T-helper 17 cell (primary cell): ENCODE measurements at regions not wholly inside any gene's neighbourhood (a gene's known extent, or its start where the extent isn't known, plus 50 kb on each side); places are given as distances from the start of the nearest gene placed in this dataset.

Source experiments
- ATAC-seq: fragments of 150-1000 bp; cut with Tn5 transposase; 2 replicates; pipeline ENCODE4 v1.10.0; 2021; ENCODE audit warnings: mild to moderate bottlenecking, moderate library complexity
- DNase-seq, 3 donors: peaks; one replicate each; pipeline versions ENCODE4 v3.0.0 to v3.0.0-alpha.2; 2020 to 2021
- H3K9me3 ChIP-seq: one replicate; pipeline ENCODE4 v1.7.0; 2013; ENCODE audit warnings: low read length, mild to moderate bottlenecking; ENCODE audit not compliant: control insufficient read depth, poor library complexity, severe bottlenecking
- H3K27ac Mint-ChIP-seq: one replicate; pipeline ENCODE4 v1.8.0; 2022; ENCODE audit warnings: mild to moderate bottlenecking, moderate library complexity, mixed read lengths
- H3K27me3 Mint-ChIP-seq: one replicate; pipeline ENCODE4 v1.8.0; 2022; ENCODE audit warnings: mixed read lengths
- H3K36me3 Mint-ChIP-seq: one replicate; pipeline ENCODE4 v1.8.0; 2022; ENCODE audit warnings: low read depth, mixed read lengths
- H3K4me1 Mint-ChIP-seq: one replicate; pipeline ENCODE4 v1.8.0; 2022; ENCODE audit warnings: mild to moderate bottlenecking, mixed read lengths
- H3K4me3 Mint-ChIP-seq: one replicate; pipeline ENCODE4 v1.8.0; 2022; ENCODE audit warnings: mild to moderate bottlenecking, moderate library complexity, mixed read lengths

DNA sequence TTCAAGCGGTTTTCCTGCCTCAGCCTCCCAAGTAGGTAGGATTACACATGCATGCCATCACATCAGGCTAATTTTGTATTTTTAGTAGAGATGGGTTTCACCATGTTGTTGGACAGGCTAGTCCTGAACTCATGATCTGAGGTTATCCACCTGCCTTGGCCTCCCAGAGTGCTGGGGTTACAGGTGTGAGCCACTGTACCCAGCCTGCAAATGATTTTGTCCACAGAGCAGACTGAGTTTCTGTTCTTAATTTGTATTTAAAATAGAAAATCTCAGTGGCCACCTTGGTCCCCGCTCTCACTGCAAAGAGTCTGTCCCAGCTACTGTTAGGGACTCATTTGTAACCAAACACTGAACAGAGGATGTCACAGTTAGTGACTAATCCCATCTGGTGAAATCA, 415.7 kb upstream of the RBFOX1 start:
- H3K27me3 Mint-ChIP-seq, result no peaks in the 10 kb centered on the region
- no peak for DNase-seq

GRCh38 chr16:6913566-6913965, 419.1 kb upstream of the RBFOX1 start:
- H3K27me3 Mint-ChIP-seq, result no peaks in the 10 kb centered on the region
- DNase-seq (no peak), ATAC-seq (no peak)
- H3K27ac Mint-ChIP-seq, result no peak overlapping the region
- H3K4me3 Mint-ChIP-seq, result no peak overlapping the region
- no peaks in the 10 kb centered on the region for H3K9me3 ChIP-seq
- no peaks in the 10 kb centered on the region for H3K36me3 Mint-ChIP-seq
- H3K4me1 Mint-ChIP-seq, result no peaks in the 10 kb centered on the region

More for the DNA sequence above, 415.7 kb upstream of the RBFOX1 start:
- H3K9me3 ChIP-seq, result no peaks in the 10 kb centered on the region
- Mint-ChIP-seq H3K27ac (no peak overlapping the region), H3K4me1 (no peaks in the 10 kb centered on the region), H3K36me3 (no peaks in the 10 kb centered on the region), H3K4me3 (no peak overlapping the region)
- no peak for ATAC-seq

DNA sequence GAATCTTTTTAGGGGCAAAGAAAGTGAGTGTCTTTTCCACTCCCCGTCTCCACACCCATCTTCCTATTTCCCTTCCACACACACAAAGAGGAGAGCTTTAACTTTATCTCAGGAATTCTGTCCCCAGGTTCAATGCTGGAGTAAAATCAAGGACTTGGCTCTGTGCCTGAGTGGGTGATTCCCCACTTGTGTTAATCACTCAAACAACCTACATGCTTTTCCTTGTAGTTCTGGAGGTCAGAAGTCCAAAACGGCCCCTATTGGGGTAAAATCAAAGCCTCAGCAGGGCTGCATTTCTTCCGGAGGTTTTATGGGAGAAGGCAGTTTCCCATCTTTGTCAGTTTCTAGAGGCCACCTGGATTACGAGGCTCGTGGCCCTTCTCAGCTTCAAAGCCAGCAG, 422.3 kb upstream of the RBFOX1 start:
- DNase-seq (no peak), ATAC-seq (no peak)
- no peak overlapping the region for H3K27ac Mint-ChIP-seq
- H3K9me3 ChIP-seq, result no peaks in the 10 kb centered on the region
- no peaks in the 10 kb centered on the region for H3K27me3 Mint-ChIP-seq
- H3K4me3 Mint-ChIP-seq, result no peak overlapping the region
- H3K4me1 Mint-ChIP-seq, result no peaks in the 10 kb centered on the region
- no peaks in the 10 kb centered on the region for H3K36me3 Mint-ChIP-seq

DNA sequence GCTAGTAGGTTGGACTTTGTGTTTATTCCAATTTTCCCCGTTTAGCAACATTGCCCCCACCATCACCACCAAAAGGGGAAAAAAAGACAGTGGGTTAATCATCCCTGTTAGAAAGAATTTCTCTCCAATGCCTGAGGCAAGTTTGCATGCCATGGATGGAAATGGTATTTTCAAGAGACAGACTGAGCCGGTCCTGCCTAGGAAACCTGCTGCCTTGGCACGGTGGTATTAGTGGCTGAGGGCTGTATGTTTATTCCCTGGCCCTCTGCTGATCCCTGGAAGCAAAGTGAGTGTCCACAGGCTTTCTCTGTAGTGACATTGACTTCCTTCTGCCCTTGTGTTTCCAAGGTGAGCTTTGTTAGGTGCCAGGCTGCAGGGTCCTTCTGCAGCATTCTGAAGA, 427.0 kb upstream of the RBFOX1 start:
- no peak for DNase-seq
- Mint-ChIP-seq H3K4me1 (no peaks in the 10 kb centered on the region), H3K27ac (no peak overlapping the region), H3K36me3 (no peaks in the 10 kb centered on the region), H3K27me3 (no peaks in the 10 kb centered on the region), H3K4me3 (no peak overlapping the region)
- ATAC-seq, result no peak
- H3K9me3 ChIP-seq, result no peaks in the 10 kb centered on the region

DNA sequence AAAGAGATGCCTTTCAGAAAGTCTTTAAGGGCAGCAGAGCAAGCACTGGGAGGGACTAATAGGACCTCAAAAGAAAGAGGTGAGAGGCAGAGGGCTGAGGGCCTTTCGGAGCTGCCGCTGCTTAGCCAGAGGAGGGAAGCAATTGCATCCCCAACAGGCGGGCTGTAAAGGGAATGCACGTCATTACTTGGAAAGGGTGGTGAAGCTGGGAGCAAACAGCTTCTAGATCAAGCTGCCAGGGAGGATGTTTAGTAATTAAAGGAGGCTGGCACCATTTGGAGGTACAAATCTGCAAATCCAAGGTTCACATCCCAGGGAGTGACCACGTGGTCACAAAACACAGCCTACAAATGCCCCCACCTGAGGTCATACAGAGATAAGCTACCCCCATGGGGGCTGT, 429.0 kb upstream of the RBFOX1 start:
- ATAC-seq, result no peak
- no peaks in the 10 kb centered on the region for H3K27me3 Mint-ChIP-seq
- DNase-seq, result no peak
- H3K4me1 Mint-ChIP-seq, result no peaks in the 10 kb centered on the region
- H3K4me3 Mint-ChIP-seq, result no peak overlapping the region
- H3K36me3 Mint-ChIP-seq, result no peaks in the 10 kb centered on the region
- H3K9me3 ChIP-seq, result no peaks in the 10 kb centered on the region
- no peak overlapping the region for H3K27ac Mint-ChIP-seq

DNA sequence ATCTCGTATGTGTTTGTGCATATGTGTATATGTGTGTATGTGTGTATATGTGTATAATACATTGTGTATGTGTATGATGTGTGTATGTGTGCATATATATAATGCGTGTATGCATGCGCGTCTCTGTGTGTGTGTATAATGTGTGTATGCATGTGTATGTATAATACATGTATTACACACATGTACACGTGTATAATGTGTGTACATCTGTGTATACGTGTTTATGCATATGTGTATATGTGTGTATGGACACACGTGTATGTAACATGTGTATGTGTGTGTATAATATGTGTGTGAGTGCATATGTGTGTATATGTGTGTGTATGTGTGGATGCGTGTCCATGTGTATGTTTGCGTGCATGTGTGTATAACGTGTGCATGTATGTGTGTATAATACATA, 433.7 kb upstream of the RBFOX1 start:
- H3K9me3 ChIP-seq, result no peaks in the 10 kb centered on the region
- ATAC-seq (no peak), DNase-seq (no peak)
- Mint-ChIP-seq H3K4me1 (no peaks in the 10 kb centered on the region), H3K4me3 (no peak overlapping the region), H3K27ac (no peak overlapping the region), H3K27me3 (no peaks in the 10 kb centered on the region), H3K36me3 (no peaks in the 10 kb centered on the region)

- no peaks in the 10 kb centered on the region for H3K4me1 Mint-ChIP-seq
- no peaks in the 10 kb centered on the region for H3K36me3 Mint-ChIP-seq
- DNase-seq (no peak), ATAC-seq (no peak)
- no peaks in the 10 kb centered on the region for H3K9me3 ChIP-seq
- no peaks in the 10 kb centered on the region for H3K27me3 Mint-ChIP-seq
- H3K27ac Mint-ChIP-seq, result no peak overlapping the region
- H3K4me3 Mint-ChIP-seq, result no peak overlapping the region
These were observed 434.7 kb upstream of the RBFOX1 start for GRCh38 chr16:6897876-6898485.

GRCh38 chr16:6892966-6893365, 439.7 kb upstream of the RBFOX1 start:
- H3K36me3 Mint-ChIP-seq, result no peaks in the 10 kb centered on the region
- no peak overlapping the region for H3K27ac Mint-ChIP-seq
- no peak overlapping the region for H3K4me3 Mint-ChIP-seq
- H3K4me1 Mint-ChIP-seq, result no peaks in the 10 kb centered on the region
- H3K9me3 ChIP-seq, result no peaks in the 10 kb centered on the region
- DNase-seq, result no peak
- no peak for ATAC-seq
- H3K27me3 Mint-ChIP-seq, result no peaks in the 10 kb centered on the region

GRCh38 chr16:6891496-6891895, 441.1 kb upstream of the RBFOX1 start:
- Mint-ChIP-seq H3K4me3 (no peak overlapping the region), H3K27ac (no peak overlapping the region), H3K4me1 (no peaks in the 10 kb centered on the region), H3K27me3 (no peaks in the 10 kb centered on the region), H3K36me3 (no peaks in the 10 kb centered on the region)
- no peak for DNase-seq
- H3K9me3 ChIP-seq, result no peaks in the 10 kb centered on the region
- no peak for ATAC-seq

GRCh38 chr16:6888531-6888930, 444.1 kb upstream of the RBFOX1 start:
- Mint-ChIP-seq H3K36me3 (no peaks in the 10 kb centered on the region), H3K27me3 (no peaks in the 10 kb centered on the region), H3K4me1 (no peaks in the 10 kb centered on the region), H3K27ac (no peak overlapping the region), H3K4me3 (no peak overlapping the region)
- H3K9me3 ChIP-seq, result no peaks in the 10 kb centered on the region
- DNase-seq (no peak), ATAC-seq (no peak)

DNA sequence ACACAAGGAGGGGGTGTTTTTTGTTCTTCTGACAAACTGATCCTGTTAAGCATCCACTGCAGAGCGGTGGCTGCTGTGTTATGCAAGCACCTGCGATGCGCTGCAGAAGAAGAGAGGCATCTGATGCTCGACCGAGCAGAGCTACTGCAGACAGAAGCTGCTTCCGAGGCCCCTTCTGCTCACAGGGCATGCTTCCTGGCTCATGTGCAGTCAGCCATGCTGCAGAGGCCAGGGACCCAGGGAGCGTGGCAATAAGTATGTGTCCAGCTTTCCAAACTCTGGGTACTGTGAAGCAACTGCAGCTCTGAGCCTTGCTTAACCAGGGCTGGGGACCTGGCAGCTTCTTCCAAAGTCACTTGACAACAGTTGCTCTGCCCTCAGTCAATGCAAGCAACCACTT, 448.6 kb upstream of the RBFOX1 start:
- DNase-seq, result no peak
- Mint-ChIP-seq H3K36me3 (no peaks in the 10 kb centered on the region), H3K27ac (no peak overlapping the region), H3K27me3 (no peaks in the 10 kb centered on the region), H3K4me1 (no peaks in the 10 kb centered on the region), H3K4me3 (no peak overlapping the region)
- H3K9me3 ChIP-seq, result no peaks in the 10 kb centered on the region
- ATAC-seq, result no peak

GRCh38 chr16:6880263-6880662, 452.4 kb upstream of the RBFOX1 start:
- H3K4me1 Mint-ChIP-seq, result no peaks in the 10 kb centered on the region
- no peak for DNase-seq
- H3K36me3 Mint-ChIP-seq, result no peaks in the 10 kb centered on the region
- H3K27ac Mint-ChIP-seq, result no peak overlapping the region
- H3K27me3 Mint-ChIP-seq, result no peaks in the 10 kb centered on the region
- ATAC-seq, result no peak
- no peaks in the 10 kb centered on the region for H3K9me3 ChIP-seq
- H3K4me3 Mint-ChIP-seq, result no peak overlapping the region

DNA sequence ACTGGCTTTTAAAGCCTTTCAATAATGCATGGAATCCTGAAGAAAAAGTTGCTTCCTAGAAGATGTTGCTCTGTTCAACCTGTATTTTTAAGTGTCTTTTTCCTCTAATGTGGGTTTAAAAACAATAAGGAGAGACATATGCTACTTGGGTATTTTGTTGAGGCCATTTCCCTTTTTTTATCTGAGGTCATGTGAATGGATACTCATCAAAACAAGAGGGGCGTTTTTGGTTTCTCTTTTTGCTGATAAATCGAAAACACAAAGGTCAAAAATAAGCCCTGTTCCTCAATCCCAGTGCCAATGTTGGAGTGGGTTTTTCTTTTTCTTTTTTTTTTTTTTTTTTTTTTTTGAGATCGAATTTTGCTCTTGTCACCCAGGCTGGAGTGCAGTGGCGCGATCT, 468.0 kb upstream of the RBFOX1 start:
- no peaks in the 10 kb centered on the region for H3K27me3 Mint-ChIP-seq
- H3K4me1 Mint-ChIP-seq, result no peaks in the 10 kb centered on the region
- no peak for DNase-seq
- no peak overlapping the region for H3K4me3 Mint-ChIP-seq
- no peaks in the 10 kb centered on the region for H3K9me3 ChIP-seq
- no peaks in the 10 kb centered on the region for H3K36me3 Mint-ChIP-seq
- H3K27ac Mint-ChIP-seq, result no peak overlapping the region
- ATAC-seq, result no peak

- no peaks in the 10 kb centered on the region for H3K36me3 Mint-ChIP-seq
- no peaks in the 10 kb centered on the region for H3K9me3 ChIP-seq
- H3K4me1 Mint-ChIP-seq, result no peaks in the 10 kb centered on the region
- no peak for DNase-seq
- no peak for ATAC-seq
- H3K4me3 Mint-ChIP-seq, result no peak overlapping the region
- H3K27ac Mint-ChIP-seq, result no peak overlapping the region
- no peaks in the 10 kb centered on the region for H3K27me3 Mint-ChIP-seq
These were observed 468.4 kb upstream of the RBFOX1 start for GRCh38 chr16:6864244-6864643.
